ENCODE measurements at regions not wholly inside any gene's neighbourhood (a gene's known extent, or its start where the extent isn't known, plus 50 kb on each side); places are given as distances from the start of the nearest gene placed in this dataset.
"Not testable (repeated sequence)": the region's sequence is repeated elsewhere in the genome, so short reads cannot be mapped to it uniquely, and the experiment has no call there.

DNA sequence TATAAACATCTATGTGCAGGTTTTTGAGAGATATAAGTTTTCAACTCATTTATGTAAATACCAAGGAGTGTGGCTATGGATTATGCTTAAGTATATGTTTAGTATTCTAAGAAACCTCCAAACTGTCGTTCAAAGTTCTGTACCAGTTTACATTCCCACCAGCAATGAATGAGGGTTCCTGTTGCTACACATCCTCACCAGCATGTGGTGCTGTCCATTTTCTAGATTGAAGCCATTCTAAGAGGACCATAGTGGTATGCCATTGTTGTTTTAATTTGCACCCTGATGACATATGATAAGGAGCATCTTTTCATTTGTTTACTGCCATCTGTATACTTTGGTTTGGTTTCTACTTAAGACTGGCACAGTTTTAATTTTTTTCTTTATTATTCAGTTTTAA lies 2097.9 kb downstream of the LRRC4C start:
- Histone ChIP-seq H3K36me3 (no peaks in the 10 kb centered on the region), H3K27ac (no peak overlapping the region), H3K4me3 (no peak overlapping the region), H3K9me3 (peaks cover 0 to 3% (median 0%) of the 10 kb centered on the region in 11 donors), H3K27me3 (no peaks in the 10 kb centered on the region), H3K4me1 (no peaks in the 10 kb centered on the region)
- DNase-seq (no peak), ATAC-seq (no peak)
- TF ChIP-seq, protein P1, sequence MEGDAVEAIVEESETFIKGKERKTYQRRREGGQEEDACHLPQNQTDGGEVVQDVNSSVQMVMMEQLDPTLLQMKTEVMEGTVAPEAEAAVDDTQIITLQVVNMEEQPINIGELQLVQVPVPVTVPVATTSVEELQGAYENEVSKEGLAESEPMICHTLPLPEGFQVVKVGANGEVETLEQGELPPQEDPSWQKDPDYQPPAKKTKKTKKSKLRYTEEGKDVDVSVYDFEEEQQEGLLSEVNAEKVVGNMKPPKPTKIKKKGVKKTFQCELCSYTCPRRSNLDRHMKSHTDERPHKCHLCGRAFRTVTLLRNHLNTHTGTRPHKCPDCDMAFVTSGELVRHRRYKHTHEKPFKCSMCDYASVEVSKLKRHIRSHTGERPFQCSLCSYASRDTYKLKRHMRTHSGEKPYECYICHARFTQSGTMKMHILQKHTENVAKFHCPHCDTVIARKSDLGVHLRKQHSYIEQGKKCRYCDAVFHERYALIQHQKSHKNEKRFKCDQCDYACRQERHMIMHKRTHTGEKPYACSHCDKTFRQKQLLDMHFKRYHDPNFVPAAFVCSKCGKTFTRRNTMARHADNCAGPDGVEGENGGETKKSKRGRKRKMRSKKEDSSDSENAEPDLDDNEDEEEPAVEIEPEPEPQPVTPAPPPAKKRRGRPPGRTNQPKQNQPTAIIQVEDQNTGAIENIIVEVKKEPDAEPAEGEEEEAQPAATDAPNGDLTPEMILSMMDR (IDR thresholded peaks at IDR 0.05), result no peak
- 83 to 90% methylated on average over 1 of the region's 1 CpG for WGBS, 2 donors
- intact Hi-C loops (cut with DNase I), result no loop called here

DNA sequence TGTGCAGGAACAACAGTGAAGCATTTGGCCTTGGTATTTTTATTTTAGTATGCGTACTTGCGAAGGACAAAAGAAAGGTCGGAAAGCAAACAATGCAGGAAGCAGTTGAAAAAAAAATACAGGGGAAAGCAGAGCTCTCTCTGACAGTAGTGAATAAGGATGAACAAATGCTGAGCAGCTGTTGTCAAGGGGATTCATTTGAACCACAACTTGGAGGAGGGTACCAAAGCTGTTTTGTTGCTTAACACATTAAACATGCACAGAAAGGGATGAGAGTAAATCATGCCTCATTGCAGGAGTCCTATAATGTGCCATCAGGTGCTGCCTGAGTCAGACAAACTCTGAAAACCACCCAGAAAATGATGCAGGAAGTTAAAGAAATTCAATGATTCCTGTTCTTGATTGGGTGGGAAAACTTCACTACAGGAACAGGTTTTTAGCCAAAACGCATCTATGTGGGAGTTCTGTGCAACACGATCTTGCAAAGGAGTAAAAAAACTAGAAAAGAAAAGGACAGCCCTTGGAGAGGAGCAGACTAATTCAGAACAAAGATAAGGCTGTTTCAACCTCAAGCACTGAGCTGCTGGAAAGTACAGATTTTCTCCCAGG lies 2113.5 kb downstream of the LRRC4C start:
- Histone ChIP-seq H3K36me3 (no peaks in the 10 kb centered on the region), H3K9me3 (peaks cover 0 to 8% (median 0%) of the 10 kb centered on the region in 11 donors), H3K4me1 (no peaks in the 10 kb centered on the region), H3K27ac (no peak overlapping the region), H3K4me3 (no peak overlapping the region), H3K27me3 (no peaks in the 10 kb centered on the region)
- TF ChIP-seq, protein P1 (IDR thresholded peaks at IDR 0.05), result no peak
- DNase-seq, result no peak
- WGBS, 2 donors, result 33 to 43% methylated on average over 5 of the region's 5 CpGs
- no peak for ATAC-seq
- intact Hi-C loops (cut with DNase I), result no loop called here

DNA sequence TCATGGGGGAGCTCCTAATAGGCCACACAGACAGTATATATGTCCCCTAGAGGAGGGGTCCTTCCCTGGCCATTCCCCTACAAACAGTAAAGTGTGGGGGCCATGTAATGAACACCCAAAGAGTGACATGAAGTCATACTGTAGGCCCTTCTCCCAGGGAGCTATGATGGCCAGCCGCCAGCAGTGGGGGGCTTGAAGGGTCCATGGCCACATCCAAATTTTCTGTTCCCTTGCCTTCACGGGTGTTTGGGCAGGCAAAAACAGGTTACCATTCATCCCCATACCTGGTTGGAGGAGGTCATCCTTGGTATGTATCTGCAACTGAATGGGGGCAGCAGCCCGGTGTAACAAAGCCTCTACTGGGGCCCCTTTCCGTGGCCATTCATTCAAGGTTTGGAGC lies 2118.0 kb downstream of the LRRC4C start:
- Histone ChIP-seq H3K4me3 (no peak overlapping the region), H3K27ac (no peak overlapping the region), H3K27me3 (no peaks in the 10 kb centered on the region), H3K9me3 (peaks cover 0 to 28% (median 0%) of the 10 kb centered on the region in 11 donors), H3K36me3 (no peaks in the 10 kb centered on the region), H3K4me1 (no peaks in the 10 kb centered on the region)
- no peak for DNase-seq
- no peak for ATAC-seq
- intact Hi-C loops (cut with DNase I), result no loop called here
- TF ChIP-seq, protein P1 (IDR thresholded peaks at IDR 0.05), result no peak
- 92 to 94% methylated on average over 4 of the region's 4 CpGs for whole genome bisulfite sequencing, 2 donors

DNA sequence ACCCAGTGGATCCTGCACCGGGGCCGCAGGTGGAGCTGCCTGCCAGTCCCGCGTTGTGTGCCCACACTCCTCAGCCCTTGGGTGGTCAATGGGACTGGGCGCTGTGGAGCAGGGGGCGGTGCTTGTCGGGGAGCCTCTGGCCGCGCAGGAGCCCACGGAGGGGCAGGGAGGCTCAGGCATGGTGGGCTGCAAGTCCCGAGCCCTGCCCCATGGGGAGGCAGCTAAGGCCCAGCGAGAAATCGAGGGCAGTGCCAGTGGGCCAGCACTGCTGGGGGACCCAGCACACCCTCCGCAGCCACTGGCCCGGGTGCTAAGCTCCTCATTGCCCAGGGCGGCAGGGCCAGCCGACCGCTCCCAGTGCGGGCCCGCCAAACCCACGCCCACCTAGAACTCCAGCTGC lies 2126.4 kb downstream of the LRRC4C start:
- DNase-seq; intact Hi-C loops (cut with DNase I); H3K36me3 ChIP-seq; H3K27me3 ChIP-seq; ATAC-seq; H3K27ac ChIP-seq; H3K4me3 ChIP-seq; H3K4me1 ChIP-seq: not testable (repeated sequence)
- peaks cover 0 to 22% (median 5%) of the 10 kb centered on the region in 11 donors for H3K9me3 ChIP-seq
- 76 to 79% methylated on average over 21 of the region's 21 CpGs for WGBS, 2 donors

DNA sequence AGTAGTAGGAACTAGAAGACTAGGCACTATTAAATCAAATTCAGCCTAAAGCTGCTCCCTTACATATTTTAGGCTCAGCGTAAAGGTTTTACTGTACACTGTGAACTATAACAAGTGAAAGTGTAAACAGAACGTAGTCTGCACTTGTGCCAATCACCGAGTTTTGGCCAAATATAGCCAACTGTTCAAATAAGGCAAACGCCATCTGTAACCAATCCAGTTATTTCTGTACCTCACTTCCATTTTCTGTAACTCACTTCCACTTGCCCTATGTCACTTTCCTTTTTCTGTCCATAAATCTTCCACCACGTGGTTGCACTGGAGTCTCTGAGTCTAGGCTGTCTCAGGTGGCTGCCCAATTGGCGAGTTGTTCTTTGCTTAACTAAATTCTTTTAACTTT lies 2132.2 kb downstream of the LRRC4C start:
- H3K4me3 ChIP-seq, result no peak overlapping the region
- intact Hi-C loops (cut with DNase I), result no loop called here
- H3K4me1 ChIP-seq, result no peaks in the 10 kb centered on the region
- DNase-seq (no peak), ATAC-seq (no peak)
- no peaks in the 10 kb centered on the region for H3K36me3 ChIP-seq
- no peak overlapping the region for H3K27ac ChIP-seq
- H3K27me3 ChIP-seq, result no peaks in the 10 kb centered on the region
- WGBS, 2 donors, result 68 to 70% methylated on average over 6 of the region's 6 CpGs
- H3K9me3 ChIP-seq, result peaks cover 0 to 9% (median 0%) of the 10 kb centered on the region in 11 donors
- TF ChIP-seq, protein P1 (IDR thresholded peaks at IDR 0.05), result no peak

DNA sequence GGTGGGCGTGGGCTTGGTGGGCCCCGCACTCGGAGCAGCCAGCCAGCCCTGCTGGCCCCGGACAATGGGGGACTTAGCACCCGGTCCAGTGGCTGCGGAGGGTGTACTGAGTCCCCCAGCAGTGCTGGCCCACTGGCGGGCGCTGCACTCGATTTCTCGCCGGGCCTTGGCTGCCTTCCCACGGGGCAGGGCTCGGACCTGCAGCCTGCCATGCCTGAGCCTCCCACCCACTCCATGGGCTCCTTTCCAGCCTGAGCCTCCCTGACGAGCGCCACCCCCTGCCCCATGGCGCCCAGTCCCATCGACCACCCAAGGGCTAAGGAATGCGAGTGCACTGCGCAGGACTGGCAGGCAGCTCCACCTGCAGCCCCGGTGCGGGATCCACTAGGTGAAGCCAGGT lies 2147.6 kb downstream of the LRRC4C start:
- WGBS, 2 donors, result 97% methylated on average over 18 to 20 of the region's 21 CpGs
- intact Hi-C loops (cut with DNase I); ATAC-seq: not testable (repeated sequence)

More for the DNA sequence above, 2147.6 kb downstream of the LRRC4C start:
- H3K9me3 ChIP-seq, result peaks cover 0 to 23% (median under 1%) of the 10 kb centered on the region in 11 donors
- not testable (repeated sequence) for H3K4me1 ChIP-seq, H3K4me3 ChIP-seq, H3K27ac ChIP-seq, H3K27me3 ChIP-seq, H3K36me3 ChIP-seq, DNase-seq

Measured in heart right ventricle (tissue), 16 donors.